ENCODE measurements at regions not wholly inside any gene's neighbourhood (a gene's known extent, or its start where the extent isn't known, plus 50 kb on each side); places are given as distances from the start of the nearest gene placed in this dataset.

DNA sequence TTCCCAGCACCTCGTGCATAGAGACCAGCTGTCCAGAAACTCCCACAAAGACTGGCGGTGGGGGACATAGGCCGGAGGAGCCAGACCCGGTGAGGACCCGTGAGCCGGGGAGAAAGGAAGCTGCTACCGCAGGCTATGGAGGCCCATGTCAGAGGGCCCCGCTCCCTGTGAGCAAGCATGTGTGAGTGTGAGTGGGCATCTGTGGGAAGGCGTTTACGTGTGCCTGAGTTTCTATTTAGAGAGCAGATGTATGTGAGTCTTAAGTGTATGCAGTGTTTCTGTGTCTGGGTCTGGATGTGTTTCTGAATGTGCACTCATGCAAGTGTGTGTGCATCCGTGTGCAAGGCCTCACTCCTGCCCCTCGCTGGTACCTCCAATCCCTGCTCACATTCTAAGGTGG lies 187.8 kb upstream of the RAB6C start:
- TF ChIP-seq, protein P1, sequence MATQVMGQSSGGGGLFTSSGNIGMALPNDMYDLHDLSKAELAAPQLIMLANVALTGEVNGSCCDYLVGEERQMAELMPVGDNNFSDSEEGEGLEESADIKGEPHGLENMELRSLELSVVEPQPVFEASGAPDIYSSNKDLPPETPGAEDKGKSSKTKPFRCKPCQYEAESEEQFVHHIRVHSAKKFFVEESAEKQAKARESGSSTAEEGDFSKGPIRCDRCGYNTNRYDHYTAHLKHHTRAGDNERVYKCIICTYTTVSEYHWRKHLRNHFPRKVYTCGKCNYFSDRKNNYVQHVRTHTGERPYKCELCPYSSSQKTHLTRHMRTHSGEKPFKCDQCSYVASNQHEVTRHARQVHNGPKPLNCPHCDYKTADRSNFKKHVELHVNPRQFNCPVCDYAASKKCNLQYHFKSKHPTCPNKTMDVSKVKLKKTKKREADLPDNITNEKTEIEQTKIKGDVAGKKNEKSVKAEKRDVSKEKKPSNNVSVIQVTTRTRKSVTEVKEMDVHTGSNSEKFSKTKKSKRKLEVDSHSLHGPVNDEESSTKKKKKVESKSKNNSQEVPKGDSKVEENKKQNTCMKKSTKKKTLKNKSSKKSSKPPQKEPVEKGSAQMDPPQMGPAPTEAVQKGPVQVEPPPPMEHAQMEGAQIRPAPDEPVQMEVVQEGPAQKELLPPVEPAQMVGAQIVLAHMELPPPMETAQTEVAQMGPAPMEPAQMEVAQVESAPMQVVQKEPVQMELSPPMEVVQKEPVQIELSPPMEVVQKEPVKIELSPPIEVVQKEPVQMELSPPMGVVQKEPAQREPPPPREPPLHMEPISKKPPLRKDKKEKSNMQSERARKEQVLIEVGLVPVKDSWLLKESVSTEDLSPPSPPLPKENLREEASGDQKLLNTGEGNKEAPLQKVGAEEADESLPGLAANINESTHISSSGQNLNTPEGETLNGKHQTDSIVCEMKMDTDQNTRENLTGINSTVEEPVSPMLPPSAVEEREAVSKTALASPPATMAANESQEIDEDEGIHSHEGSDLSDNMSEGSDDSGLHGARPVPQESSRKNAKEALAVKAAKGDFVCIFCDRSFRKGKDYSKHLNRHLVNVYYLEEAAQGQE (IDR thresholded peaks at IDR 0.05; ENCODE audit: insufficient replicate concordance, low read depth) = no peak
- TF ChIP-seq, protein P2, sequence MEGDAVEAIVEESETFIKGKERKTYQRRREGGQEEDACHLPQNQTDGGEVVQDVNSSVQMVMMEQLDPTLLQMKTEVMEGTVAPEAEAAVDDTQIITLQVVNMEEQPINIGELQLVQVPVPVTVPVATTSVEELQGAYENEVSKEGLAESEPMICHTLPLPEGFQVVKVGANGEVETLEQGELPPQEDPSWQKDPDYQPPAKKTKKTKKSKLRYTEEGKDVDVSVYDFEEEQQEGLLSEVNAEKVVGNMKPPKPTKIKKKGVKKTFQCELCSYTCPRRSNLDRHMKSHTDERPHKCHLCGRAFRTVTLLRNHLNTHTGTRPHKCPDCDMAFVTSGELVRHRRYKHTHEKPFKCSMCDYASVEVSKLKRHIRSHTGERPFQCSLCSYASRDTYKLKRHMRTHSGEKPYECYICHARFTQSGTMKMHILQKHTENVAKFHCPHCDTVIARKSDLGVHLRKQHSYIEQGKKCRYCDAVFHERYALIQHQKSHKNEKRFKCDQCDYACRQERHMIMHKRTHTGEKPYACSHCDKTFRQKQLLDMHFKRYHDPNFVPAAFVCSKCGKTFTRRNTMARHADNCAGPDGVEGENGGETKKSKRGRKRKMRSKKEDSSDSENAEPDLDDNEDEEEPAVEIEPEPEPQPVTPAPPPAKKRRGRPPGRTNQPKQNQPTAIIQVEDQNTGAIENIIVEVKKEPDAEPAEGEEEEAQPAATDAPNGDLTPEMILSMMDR (IDR thresholded peaks at IDR 0.05; ENCODE audit: insufficient read depth, low read length) = no peak

Measured in HL-60 (cell line).